ENCODE measurements at regions not wholly inside any gene's neighbourhood (a gene's known extent, or its start where the extent isn't known, plus 50 kb on each side); places are given as distances from the start of the nearest gene placed in this dataset.

- 98% methylated on average over 3 of the region's 3 CpGs for WGBS (ENCODE audit: missing lambda C conversion rate)
- Histone ChIP-seq H3K4me2 (no peak overlapping the region), H3K9me3 (no peaks in the 10 kb centered on the region), H3K4me1 (peaks cover under 1% of the 10 kb centered on the region; the same call in 1 of the 3 replicates), H3K27ac (no peak overlapping the region), H3K4me3 (no peak overlapping the region)
- ChIA-PET CTCF (interaction anchor here (0.8 to 1.7 kb wide), 4 partner anchors 8 to 83 kb away, joined by 3 to 4 read pairs (median 4); no protein-coding TSS in a partner anchor), POLR2A (no interaction called here)
- ATAC-seq: no peak
- no peak for TF ChIP-seq CHD2 (IDR thresholded peaks at IDR 0.05; ENCODE audit: low read length, partially characterized antibody)
- no peak for TF ChIP-seq HEYL (CRISPR knock-in tag; IDR thresholded peaks at IDR 0.05)
- no peak for TF ChIP-seq POLR2A (IDR thresholded peaks at IDR 0.05; ENCODE audit: low read length)
- TF ChIP-seq RNF2 (IDR thresholded peaks at IDR 0.05; ENCODE audit: borderline replicate concordance, low read depth): no peak
- no peak for TF ChIP-seq KDM5A (IDR thresholded peaks at IDR 0.05)
- no peak for TF ChIP-seq BHLHE40 (IDR thresholded peaks at IDR 0.05; ENCODE audit: low read depth, low read length)
- no peak for TF ChIP-seq ZFP36 (IDR thresholded peaks at IDR 0.05; ENCODE audit: borderline replicate concordance, partially characterized antibody)
- TF ChIP-seq NR3C1 (IDR thresholded peaks at IDR 0.05): no peak
- TF ChIP-seq FOSB (CRISPR knock-in tag; IDR thresholded peaks at IDR 0.05): no peak
- no peak for DNase-seq (ENCODE audit: low read depth in 1 of 2, low spot score in 1 of 2)
- FAIRE-seq: no peak
These were observed 111.6 kb upstream of the SHB start for GRCh38 chr9:38180656-38181055.

GRCh38 chr9:38179965-38180364 is 110.9 kb upstream of the SHB start:
- Histone ChIP-seq H3K27ac (no peak overlapping the region), H3K9me3 (no peaks in the 10 kb centered on the region), H3K4me2 (no peak overlapping the region), H3K4me3 (no peak overlapping the region), H3K4me1 (no peaks in the 10 kb centered on the region)
- TF ChIP-seq NR3C1 (IDR thresholded peaks at IDR 0.05) (no peak), EP300 (IDR thresholded peaks at IDR 0.05) (no peak), ATOH8 (CRISPR knock-in tag; IDR thresholded peaks at IDR 0.05; ENCODE audit: low read depth) (no peak), PHF8 (IDR thresholded peaks at IDR 0.05; ENCODE audit: borderline replicate concordance, low read depth) (no peak), SMC3 (IDR thresholded peaks at IDR 0.05) (no peak), FOSL2 (IDR thresholded peaks at IDR 0.05) (no peak), FOSL2 (CRISPR knock-in tag; IDR thresholded peaks at IDR 0.05) (no peak), ZC3H11A (IDR thresholded peaks at IDR 0.05) (no peak), FOXS1 (CRISPR knock-in tag; IDR thresholded peaks at IDR 0.05) (no peak), EHF (CRISPR knock-in tag; IDR thresholded peaks at IDR 0.05) (no peak), NPAS2 (CRISPR knock-in tag; IDR thresholded peaks at IDR 0.05; ENCODE audit: borderline replicate concordance) (no peak), TFCP2L1 (CRISPR knock-in tag; IDR thresholded peaks at IDR 0.05) (no peak), MAFK (IDR thresholded peaks at IDR 0.05; ENCODE audit: partially characterized antibody) (no peak), RNF2 (IDR thresholded peaks at IDR 0.05; ENCODE audit: borderline replicate concordance, low read depth) (no peak), JUNB (IDR thresholded peaks at IDR 0.05) (no peak), ZSCAN20 (CRISPR knock-in tag; IDR thresholded peaks at IDR 0.05) (no peak), KDM5A (IDR thresholded peaks at IDR 0.05) (no peak)
- TF ChIP-seq, protein P1, sequence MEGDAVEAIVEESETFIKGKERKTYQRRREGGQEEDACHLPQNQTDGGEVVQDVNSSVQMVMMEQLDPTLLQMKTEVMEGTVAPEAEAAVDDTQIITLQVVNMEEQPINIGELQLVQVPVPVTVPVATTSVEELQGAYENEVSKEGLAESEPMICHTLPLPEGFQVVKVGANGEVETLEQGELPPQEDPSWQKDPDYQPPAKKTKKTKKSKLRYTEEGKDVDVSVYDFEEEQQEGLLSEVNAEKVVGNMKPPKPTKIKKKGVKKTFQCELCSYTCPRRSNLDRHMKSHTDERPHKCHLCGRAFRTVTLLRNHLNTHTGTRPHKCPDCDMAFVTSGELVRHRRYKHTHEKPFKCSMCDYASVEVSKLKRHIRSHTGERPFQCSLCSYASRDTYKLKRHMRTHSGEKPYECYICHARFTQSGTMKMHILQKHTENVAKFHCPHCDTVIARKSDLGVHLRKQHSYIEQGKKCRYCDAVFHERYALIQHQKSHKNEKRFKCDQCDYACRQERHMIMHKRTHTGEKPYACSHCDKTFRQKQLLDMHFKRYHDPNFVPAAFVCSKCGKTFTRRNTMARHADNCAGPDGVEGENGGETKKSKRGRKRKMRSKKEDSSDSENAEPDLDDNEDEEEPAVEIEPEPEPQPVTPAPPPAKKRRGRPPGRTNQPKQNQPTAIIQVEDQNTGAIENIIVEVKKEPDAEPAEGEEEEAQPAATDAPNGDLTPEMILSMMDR (IDR thresholded peaks at IDR 0.05): no peak
- ChIA-PET POLR2A (no interaction called here), CTCF (interaction anchor here (1.1 to 1.7 kb wide), 3 partner anchors 9 to 84 kb away, joined by 3 to 4 read pairs (median 4); no protein-coding TSS in a partner anchor)
- FAIRE-seq: no peak
- no peak for ATAC-seq
- DNase-seq (ENCODE audit: low read depth in 1 of 2, low spot score in 1 of 2): no peak
- 89% methylated on average over 3 of the region's 3 CpGs for WGBS (ENCODE audit: missing lambda C conversion rate)

- Histone ChIP-seq H3K4me2 (no peak overlapping the region), H3K9me3 (no peaks in the 10 kb centered on the region), H3K4me3 (no peak overlapping the region), H3K27ac (no peak overlapping the region), H3K4me1 (no peaks in the 10 kb centered on the region)
- ATAC-seq (no peak), DNase-seq (ENCODE audit: low read depth in 1 of 2, low spot score in 1 of 2) (no peak), FAIRE-seq (no peak)
- 74% methylated on average over 1 of the region's 1 CpG for WGBS (ENCODE audit: missing lambda C conversion rate)
- ChIA-PET CTCF (interaction anchor here (1.2 kb wide), 1 partner anchor 33 kb away, joined by 3 read pairs; no protein-coding TSS in a partner anchor), POLR2A (interaction anchor here (0.5 kb wide), 1 partner anchor 400 kb away, joined by 3 read pairs; no protein-coding TSS in a partner anchor)
- no peak for TF ChIP-seq FOSB (CRISPR knock-in tag; IDR thresholded peaks at IDR 0.05)
- TF ChIP-seq, protein P1 (IDR thresholded peaks at IDR 0.05): no peak
- TF ChIP-seq EP300 (IDR thresholded peaks at IDR 0.05): no peak
- TF ChIP-seq HEYL (CRISPR knock-in tag; IDR thresholded peaks at IDR 0.05): no peak
- no peak for TF ChIP-seq GATA3 (IDR thresholded peaks at IDR 0.05; ENCODE audit: borderline replicate concordance)
- TF ChIP-seq, protein P2, sequence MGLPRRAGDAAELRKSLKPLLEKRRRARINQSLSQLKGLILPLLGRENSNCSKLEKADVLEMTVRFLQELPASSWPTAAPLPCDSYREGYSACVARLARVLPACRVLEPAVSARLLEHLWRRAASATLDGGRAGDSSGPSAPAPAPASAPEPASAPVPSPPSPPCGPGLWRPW (IDR thresholded peaks at IDR 0.05): no peak
- no peak for TF ChIP-seq BCL3 (IDR thresholded peaks at IDR 0.05)
- no peak for TF ChIP-seq ESRRA (IDR thresholded peaks at IDR 0.05; ENCODE audit: borderline replicate concordance, low read length)
- TF ChIP-seq MAZ (IDR thresholded peaks at IDR 0.05; ENCODE audit: borderline replicate concordance, low read depth, low read length): no peak
These were observed 109.2 kb upstream of the SHB start for GRCh38 chr9:38178237-38178636.

Measured in A549 (cell line).